T-helper 17 cell (primary cell): ENCODE measurements at regions not wholly inside any gene's neighbourhood (a gene's known extent, or its start where the extent isn't known, plus 50 kb on each side); places are given as distances from the start of the nearest gene placed in this dataset.

ENCODE experiments used
- ATAC-seq: fragments of 150-1000 bp; cut with Tn5 transposase; 2 replicates; pipeline ENCODE4 v1.10.0; 2021; ENCODE audit warnings: mild to moderate bottlenecking, moderate library complexity
- DNase-seq, 3 donors: peaks; one replicate each; pipeline versions ENCODE4 v3.0.0 to v3.0.0-alpha.2; 2020 to 2021
- H3K9me3 ChIP-seq: one replicate; pipeline ENCODE4 v1.7.0; 2013; ENCODE audit warnings: low read length, mild to moderate bottlenecking; ENCODE audit not compliant: control insufficient read depth, poor library complexity, severe bottlenecking
- H3K27ac Mint-ChIP-seq: one replicate; pipeline ENCODE4 v1.8.0; 2022; ENCODE audit warnings: mild to moderate bottlenecking, moderate library complexity, mixed read lengths
- H3K27me3 Mint-ChIP-seq: one replicate; pipeline ENCODE4 v1.8.0; 2022; ENCODE audit warnings: mixed read lengths
- H3K36me3 Mint-ChIP-seq: one replicate; pipeline ENCODE4 v1.8.0; 2022; ENCODE audit warnings: low read depth, mixed read lengths
- H3K4me1 Mint-ChIP-seq: one replicate; pipeline ENCODE4 v1.8.0; 2022; ENCODE audit warnings: mild to moderate bottlenecking, mixed read lengths
- H3K4me3 Mint-ChIP-seq: one replicate; pipeline ENCODE4 v1.8.0; 2022; ENCODE audit warnings: mild to moderate bottlenecking, moderate library complexity, mixed read lengths

DNA sequence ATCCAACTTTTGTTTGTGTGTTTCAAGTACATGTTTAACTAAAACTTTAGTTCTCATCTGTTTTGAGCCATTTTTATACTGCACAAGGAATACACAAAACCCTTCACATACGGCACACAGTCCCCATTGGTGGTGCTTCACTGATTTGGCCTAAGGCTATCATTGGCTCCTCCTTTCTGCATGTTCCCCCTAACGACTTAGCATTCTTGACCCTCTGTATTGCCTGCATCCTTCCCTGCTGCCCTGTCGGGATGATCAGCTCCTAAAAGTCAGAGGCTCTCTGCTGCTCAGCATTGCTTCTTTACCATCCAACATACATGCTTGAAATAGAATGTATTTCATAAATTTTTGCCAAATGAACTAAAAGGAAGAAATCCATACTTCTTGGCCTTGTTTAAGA lies 111.4 kb upstream of the ABCB5 start:
- H3K27ac Mint-ChIP-seq = no peak overlapping the region

DNA sequence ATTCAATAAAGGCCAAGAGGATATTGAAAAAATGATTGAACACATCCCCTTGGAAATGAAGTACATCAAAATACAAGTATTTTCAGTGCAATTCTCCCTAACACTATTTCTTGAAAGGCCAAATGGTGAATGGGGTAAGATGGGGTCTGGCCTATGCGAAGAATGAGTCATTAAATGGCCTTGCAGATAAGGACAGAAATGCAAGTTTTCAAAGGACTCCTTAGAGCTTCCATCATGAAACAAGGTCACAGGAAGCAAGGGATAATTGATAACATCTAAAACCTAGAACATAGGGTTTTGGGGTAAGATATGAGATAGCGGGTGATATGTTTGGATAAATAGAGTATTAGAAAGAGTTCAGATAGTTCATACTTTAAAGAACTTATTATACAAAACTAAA lies 109.3 kb upstream of the ABCB5 start:
- ATAC-seq (no peak), DNase-seq (no peak)
- H3K36me3 Mint-ChIP-seq = no peaks in the 10 kb centered on the region
- no peaks in the 10 kb centered on the region for H3K9me3 ChIP-seq
- no peaks in the 10 kb centered on the region for H3K4me1 Mint-ChIP-seq
- no peak overlapping the region for H3K27ac Mint-ChIP-seq
- no peaks in the 10 kb centered on the region for H3K27me3 Mint-ChIP-seq
- no peak overlapping the region for H3K4me3 Mint-ChIP-seq

More for the DNA sequence above, 111.4 kb upstream of the ABCB5 start:
- no peaks in the 10 kb centered on the region for H3K36me3 Mint-ChIP-seq
- H3K4me1 Mint-ChIP-seq = no peaks in the 10 kb centered on the region
- no peaks in the 10 kb centered on the region for H3K27me3 Mint-ChIP-seq
- H3K9me3 ChIP-seq = no peaks in the 10 kb centered on the region
- DNase-seq (no peak), ATAC-seq (no peak)
- H3K4me3 Mint-ChIP-seq = no peak overlapping the region

DNA sequence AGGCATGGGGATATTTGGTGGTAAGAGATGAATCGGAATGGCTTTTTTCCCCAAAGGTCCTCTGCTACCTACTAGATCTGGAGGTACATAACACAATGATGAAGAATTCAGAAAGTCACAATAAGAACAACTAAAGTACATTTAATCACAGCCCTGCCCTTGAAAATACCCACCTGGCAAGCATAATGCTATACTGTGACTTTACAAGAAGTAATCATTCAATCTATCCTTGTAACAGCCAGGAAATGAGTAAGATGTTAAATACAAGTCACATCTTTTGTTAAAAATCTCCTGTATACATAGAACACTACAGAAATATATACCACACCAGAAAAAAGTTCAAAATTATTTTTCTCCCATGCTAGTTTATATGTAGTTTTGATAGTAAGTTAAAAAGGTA lies 108.3 kb upstream of the ABCB5 start:
- no peak overlapping the region for H3K27ac Mint-ChIP-seq
- H3K4me1 Mint-ChIP-seq = no peaks in the 10 kb centered on the region
- H3K36me3 Mint-ChIP-seq = no peaks in the 10 kb centered on the region
- no peak for ATAC-seq
- no peaks in the 10 kb centered on the region for H3K9me3 ChIP-seq
- DNase-seq = no peak
- H3K27me3 Mint-ChIP-seq = no peaks in the 10 kb centered on the region
- no peak overlapping the region for H3K4me3 Mint-ChIP-seq

DNA sequence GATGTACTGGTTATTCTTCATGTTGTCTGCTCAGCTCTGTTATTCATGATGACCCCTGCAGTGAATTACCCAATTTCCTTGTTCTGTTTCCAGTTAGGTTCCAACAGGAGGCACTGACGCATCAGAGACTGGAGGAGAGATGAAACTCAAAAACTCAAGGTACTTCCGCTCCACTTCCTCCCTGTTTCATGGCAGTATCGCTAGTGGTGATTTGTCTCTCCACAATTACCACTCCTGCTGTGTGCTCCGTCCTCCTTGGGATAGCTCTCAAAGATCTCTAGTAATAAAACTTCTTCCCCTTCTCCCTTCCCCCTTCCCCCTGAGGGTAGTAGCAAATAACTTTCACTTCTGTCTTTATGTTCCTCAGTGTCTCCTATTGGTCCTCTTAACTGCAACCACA lies 107.4 kb upstream of the ABCB5 start:
- no peak overlapping the region for H3K4me3 Mint-ChIP-seq
- no peaks in the 10 kb centered on the region for H3K9me3 ChIP-seq
- no peaks in the 10 kb centered on the region for H3K4me1 Mint-ChIP-seq
- DNase-seq (no peak), ATAC-seq (no peak)
- H3K27ac Mint-ChIP-seq = no peak overlapping the region
- no peaks in the 10 kb centered on the region for H3K36me3 Mint-ChIP-seq
- H3K27me3 Mint-ChIP-seq = no peaks in the 10 kb centered on the region

DNA sequence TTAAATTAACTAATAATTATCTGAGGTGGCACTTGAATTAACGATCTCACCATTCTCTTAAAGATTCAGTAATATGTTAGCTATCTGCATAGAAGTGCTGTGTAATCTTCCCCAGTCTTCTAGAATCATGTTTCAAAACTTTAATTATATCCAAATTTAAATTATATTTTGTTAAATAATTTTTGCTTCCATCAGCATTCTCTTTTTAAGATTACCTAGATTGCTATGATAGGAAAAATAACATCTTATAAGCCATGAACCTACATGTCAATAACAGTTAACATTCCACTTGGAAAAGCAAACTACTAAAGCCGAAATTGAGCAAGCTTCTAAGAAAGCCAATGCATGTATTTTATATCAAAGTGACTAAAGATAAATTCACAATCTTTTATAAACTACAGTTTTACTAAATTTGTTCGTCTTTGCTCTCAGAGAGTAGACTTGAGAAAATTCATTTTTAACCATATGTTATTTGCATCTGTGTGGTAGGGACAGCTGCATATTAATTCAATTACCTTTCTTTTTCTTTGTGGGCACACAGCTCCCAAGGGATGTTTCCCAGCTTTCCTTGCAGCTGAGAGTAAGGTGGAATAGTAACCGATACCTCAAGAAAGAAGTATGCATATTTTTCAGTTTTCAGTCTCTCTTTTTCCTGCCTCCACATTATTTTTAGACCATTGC lies 105.4 kb upstream of the ABCB5 start:
- Mint-ChIP-seq H3K4me1 (no peaks in the 10 kb centered on the region), H3K4me3 (no peak overlapping the region), H3K36me3 (no peaks in the 10 kb centered on the region), H3K27ac (no peak overlapping the region), H3K27me3 (no peaks in the 10 kb centered on the region)
- ATAC-seq (no peak), DNase-seq (no peak)
- H3K9me3 ChIP-seq = no peaks in the 10 kb centered on the region

DNA sequence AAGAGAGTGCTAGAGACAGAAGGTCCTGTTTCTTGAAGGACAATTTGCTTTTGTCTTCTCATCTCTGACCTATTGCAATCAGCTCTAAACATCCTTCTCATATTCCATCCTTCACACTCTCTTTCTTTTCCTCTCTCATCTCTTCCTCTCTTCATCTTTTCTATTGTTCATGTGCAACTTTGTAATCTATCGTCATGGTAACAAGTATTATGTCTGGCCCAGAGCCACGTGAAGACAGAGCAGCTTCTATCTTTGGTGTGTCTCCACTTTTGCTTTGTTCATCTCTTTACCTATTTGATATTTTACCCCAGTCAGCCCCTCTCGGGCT lies 104.9 kb upstream of the ABCB5 start:
- Mint-ChIP-seq H3K36me3 (no peaks in the 10 kb centered on the region), H3K27ac (no peak overlapping the region), H3K4me3 (no peak overlapping the region), H3K4me1 (no peaks in the 10 kb centered on the region), H3K27me3 (no peaks in the 10 kb centered on the region)
- DNase-seq (no peak), ATAC-seq (no peak)
- H3K9me3 ChIP-seq = no peaks in the 10 kb centered on the region

DNA sequence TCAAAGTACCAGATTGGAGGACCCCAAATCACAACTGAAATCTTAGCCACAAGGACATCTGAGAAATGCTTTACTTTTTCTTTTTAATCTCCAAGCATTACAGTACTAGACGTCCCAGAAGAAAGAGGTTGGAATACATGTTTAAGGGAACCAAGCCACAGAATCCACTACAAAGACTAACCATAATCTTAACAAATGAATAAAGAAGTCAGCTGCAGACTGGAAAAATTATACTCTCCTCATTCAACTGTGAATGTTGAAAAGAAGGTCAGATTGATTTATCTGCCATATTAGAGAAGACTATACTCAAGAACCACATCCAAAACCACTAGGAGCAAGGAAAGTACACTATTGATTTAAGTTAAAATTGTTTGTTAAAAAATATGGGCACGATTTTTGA lies 102.1 kb upstream of the ABCB5 start:
- H3K9me3 ChIP-seq = no peaks in the 10 kb centered on the region
- Mint-ChIP-seq H3K27ac (no peak overlapping the region), H3K4me1 (no peaks in the 10 kb centered on the region), H3K36me3 (no peaks in the 10 kb centered on the region), H3K4me3 (no peak overlapping the region), H3K27me3 (no peaks in the 10 kb centered on the region)
- ATAC-seq = no peak
- no peak for DNase-seq

DNA sequence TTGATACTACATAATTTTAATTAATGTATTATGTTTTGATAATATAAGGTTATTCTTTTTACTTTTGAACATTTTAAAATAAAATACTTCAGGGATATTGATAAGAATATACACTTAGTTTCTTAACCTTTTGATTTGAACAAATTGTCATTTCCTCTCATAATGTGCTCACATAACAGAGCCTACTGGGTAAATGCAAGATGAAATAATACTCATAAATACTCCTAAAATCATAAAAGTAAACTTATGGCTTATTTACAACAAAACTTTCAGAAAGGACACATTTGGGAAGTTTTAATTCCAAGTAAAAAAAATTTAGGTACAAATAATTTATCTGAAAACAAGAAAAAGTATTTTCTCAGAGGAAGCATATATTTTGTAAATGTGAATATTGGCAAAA lies 101.6 kb upstream of the ABCB5 start:
- Mint-ChIP-seq H3K27ac (no peak overlapping the region), H3K4me3 (no peak overlapping the region), H3K4me1 (no peaks in the 10 kb centered on the region), H3K27me3 (no peaks in the 10 kb centered on the region), H3K36me3 (no peaks in the 10 kb centered on the region)
- H3K9me3 ChIP-seq = no peaks in the 10 kb centered on the region
- ATAC-seq = no peak
- DNase-seq = no peak

DNA sequence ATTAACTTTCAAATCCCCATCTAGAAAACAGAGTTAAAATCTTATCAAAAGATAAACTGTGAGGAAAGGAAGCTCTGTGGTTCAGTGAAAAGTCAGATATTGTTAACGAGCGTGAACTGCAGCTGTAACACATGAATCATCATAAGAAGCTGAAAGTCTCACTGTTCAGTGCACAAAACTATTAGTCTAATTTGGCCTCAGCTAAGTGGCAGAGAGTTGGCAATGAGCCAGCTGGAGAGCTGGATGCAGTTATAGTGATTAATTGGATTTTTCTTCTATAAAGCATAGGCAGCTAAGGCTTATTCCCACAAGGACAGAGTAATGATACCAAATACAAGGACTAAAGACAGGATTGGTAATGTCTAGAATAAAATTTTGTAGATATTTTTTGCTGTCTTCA lies 101.1 kb upstream of the ABCB5 start:
- Mint-ChIP-seq H3K27ac (no peak overlapping the region), H3K4me1 (no peaks in the 10 kb centered on the region), H3K4me3 (no peak overlapping the region), H3K27me3 (no peaks in the 10 kb centered on the region), H3K36me3 (no peaks in the 10 kb centered on the region)
- DNase-seq = no peak
- no peaks in the 10 kb centered on the region for H3K9me3 ChIP-seq
- no peak for ATAC-seq

DNA sequence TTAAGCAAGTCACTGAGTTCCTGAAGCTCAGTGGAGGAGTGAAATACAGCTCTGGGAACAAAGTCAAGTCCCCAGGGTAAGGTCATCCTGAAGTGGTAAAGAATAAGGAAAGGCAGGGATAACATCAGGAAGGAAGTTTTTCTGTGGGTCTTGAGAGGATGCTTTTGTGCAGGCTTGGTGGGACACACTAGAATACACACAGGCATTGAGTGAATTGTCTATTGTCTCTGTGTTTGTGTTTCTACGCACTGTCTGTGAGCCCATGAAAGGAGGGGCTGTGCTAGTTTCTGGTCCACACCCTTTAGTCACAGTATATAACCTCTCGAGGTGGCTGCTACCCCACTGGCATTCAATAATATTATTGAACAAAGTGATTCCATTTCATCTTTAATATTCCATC lies 95.8 kb upstream of the ABCB5 start:
- DNase-seq = no peak
- no peak overlapping the region for H3K4me3 Mint-ChIP-seq
- ATAC-seq = no peak
- no peaks in the 10 kb centered on the region for H3K36me3 Mint-ChIP-seq
- H3K9me3 ChIP-seq = no peaks in the 10 kb centered on the region
- H3K27me3 Mint-ChIP-seq = no peaks in the 10 kb centered on the region
- H3K4me1 Mint-ChIP-seq = no peaks in the 10 kb centered on the region
- no peak overlapping the region for H3K27ac Mint-ChIP-seq

DNA sequence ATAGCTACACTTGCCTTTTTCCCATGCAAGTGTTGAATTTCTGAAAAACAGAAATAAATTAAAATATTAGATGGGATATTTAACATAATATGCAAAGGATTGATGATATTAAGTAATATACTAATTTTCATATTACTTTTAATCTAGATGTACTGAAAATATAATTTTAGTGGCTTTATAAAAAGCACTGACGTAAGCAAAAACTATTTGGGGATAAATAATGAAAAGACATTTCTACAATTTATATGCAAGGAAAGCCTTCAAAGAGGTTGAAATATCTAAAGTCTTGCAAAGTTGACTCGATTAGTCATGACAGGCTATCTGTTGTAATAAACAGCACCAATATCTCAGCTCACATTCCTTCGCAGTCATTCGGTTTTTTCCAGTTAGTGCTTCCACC lies 94.9 kb upstream of the ABCB5 start:
- no peak overlapping the region for H3K27ac Mint-ChIP-seq
- no peaks in the 10 kb centered on the region for H3K9me3 ChIP-seq
- no peaks in the 10 kb centered on the region for H3K36me3 Mint-ChIP-seq
- H3K4me3 Mint-ChIP-seq = no peak overlapping the region
- no peak for DNase-seq
- no peaks in the 10 kb centered on the region for H3K27me3 Mint-ChIP-seq
- H3K4me1 Mint-ChIP-seq = no peaks in the 10 kb centered on the region
- ATAC-seq = no peak

DNA sequence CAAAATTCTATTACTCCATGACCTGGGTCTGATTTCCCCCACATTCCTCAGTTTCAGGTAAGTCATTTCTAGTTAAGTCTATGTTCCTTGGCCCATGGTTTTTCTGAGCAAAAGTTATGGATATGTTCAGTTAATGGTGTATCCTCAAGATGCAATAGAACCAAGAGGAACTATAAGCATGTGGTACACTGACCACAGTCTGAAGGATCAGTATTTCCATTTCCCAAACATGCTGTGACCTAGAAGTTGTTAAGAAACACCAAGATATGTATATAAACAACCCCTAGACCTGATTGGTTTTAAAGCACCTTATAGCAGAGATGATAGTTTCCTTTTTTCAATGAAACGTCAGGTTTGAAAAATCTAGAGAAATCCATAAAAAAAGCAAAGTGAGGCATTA lies 94.2 kb upstream of the ABCB5 start:
- DNase-seq = no peak
- H3K27ac Mint-ChIP-seq = no peak overlapping the region
- ATAC-seq = no peak
- no peaks in the 10 kb centered on the region for H3K27me3 Mint-ChIP-seq
- no peak overlapping the region for H3K4me3 Mint-ChIP-seq
- no peaks in the 10 kb centered on the region for H3K9me3 ChIP-seq
- no peaks in the 10 kb centered on the region for H3K4me1 Mint-ChIP-seq
- no peaks in the 10 kb centered on the region for H3K36me3 Mint-ChIP-seq

DNA sequence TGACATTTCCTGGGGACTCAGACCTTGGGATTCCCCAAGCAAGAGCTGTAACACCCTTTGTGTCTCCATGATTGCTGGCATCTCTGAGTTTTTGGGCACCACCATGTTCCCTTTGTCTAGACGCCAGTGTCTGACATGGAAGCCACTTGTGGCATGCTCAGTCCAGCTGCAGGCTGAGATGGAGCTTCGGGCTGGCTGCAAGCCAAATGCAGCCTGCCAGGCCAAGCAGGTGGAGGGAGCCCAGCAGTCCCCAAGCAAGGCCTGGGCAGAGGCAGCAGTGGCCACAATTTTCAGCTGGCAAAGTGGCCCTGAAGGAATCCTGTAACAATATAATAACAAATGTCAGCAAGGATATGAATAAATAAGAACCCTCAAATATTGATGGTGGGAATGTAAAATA lies 86.2 kb upstream of the ABCB5 start:
- DNase-seq (no peak), ATAC-seq (no peak)
- no peaks in the 10 kb centered on the region for H3K4me1 Mint-ChIP-seq
- H3K36me3 Mint-ChIP-seq = no peaks in the 10 kb centered on the region
- H3K9me3 ChIP-seq = no peaks in the 10 kb centered on the region
- no peak overlapping the region for H3K4me3 Mint-ChIP-seq
- H3K27ac Mint-ChIP-seq = no peak overlapping the region
- no peaks in the 10 kb centered on the region for H3K27me3 Mint-ChIP-seq

DNA sequence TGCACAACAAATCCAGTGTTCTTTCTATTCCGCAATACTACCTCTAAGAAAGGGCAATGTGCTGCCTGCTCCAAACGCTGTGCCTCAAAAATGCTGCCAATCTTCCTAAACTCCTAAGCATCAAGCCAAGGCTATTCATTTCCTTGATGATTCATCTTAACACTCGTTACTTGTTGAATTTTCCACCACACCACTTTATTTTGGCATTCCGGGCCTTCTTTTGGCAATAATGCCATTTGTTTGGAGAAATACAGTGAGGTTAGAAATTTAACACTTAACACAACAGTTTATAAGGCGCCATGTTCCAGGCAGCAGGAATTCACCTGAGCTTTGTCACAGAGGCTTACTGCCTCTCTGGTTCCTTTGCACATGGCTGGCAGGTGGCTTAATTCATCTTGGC lies 82.6 kb upstream of the ABCB5 start:
- H3K36me3 Mint-ChIP-seq = no peaks in the 10 kb centered on the region
- no peak overlapping the region for H3K4me3 Mint-ChIP-seq
- no peak for DNase-seq
- H3K27ac Mint-ChIP-seq = no peak overlapping the region
- no peak for ATAC-seq
- no peaks in the 10 kb centered on the region for H3K27me3 Mint-ChIP-seq
- H3K9me3 ChIP-seq = no peaks in the 10 kb centered on the region
- no peaks in the 10 kb centered on the region for H3K4me1 Mint-ChIP-seq

DNA sequence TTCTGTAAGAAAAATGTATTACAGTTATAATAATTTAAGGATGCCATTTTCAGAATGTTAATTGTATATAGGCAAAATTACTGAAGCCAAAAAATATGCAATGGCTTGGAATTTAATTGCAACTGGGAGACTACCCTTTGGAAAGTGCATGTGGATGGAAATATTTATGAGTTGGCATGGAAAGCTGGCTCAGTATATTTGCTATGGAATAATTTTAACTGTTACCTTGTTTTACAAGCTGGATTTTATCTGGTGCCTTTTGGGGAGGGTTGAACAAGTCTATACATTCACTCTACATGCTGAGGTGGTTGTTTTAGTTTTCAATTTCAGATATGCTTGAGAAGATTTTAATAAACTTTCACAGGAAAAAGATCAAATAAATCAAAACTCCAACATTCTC lies 80.9 kb upstream of the ABCB5 start:
- H3K36me3 Mint-ChIP-seq = no peaks in the 10 kb centered on the region

More for the DNA sequence above, 80.9 kb upstream of the ABCB5 start:
- DNase-seq = no peak
- Mint-ChIP-seq H3K4me3 (no peak overlapping the region), H3K4me1 (no peaks in the 10 kb centered on the region), H3K27ac (no peak overlapping the region), H3K27me3 (no peaks in the 10 kb centered on the region)
- ATAC-seq = no peak
- H3K9me3 ChIP-seq = no peaks in the 10 kb centered on the region
